IPS-15b (cell line): ENCODE measurements at regions not wholly inside any gene's neighbourhood (a gene's known extent, or its start where the extent isn't known, plus 50 kb on each side); places are given as distances from the start of the nearest gene placed in this dataset.

Experiments
- H3K27me3 ChIP-seq: one replicate; pipeline ENCODE4 v1.6.1; 2013; ENCODE audit warnings: low read length; ENCODE audit not compliant: control insufficient read depth, insufficient read depth
- H3K36me3 ChIP-seq: one replicate; pipeline ENCODE4 v1.6.1; 2013; ENCODE audit warnings: low read length; ENCODE audit not compliant: control insufficient read depth, insufficient read depth
- H3K4me1 ChIP-seq: one replicate; pipeline ENCODE4 v1.6.1; 2013; ENCODE audit warnings: mild to moderate bottlenecking, low read length; ENCODE audit not compliant: control insufficient read depth, insufficient read depth
- H3K4me3 ChIP-seq: one replicate; pipeline ENCODE4 v1.5.1; 2013; ENCODE audit warnings: low read depth, low read length
- H3K9ac ChIP-seq: one replicate; pipeline ENCODE4 v1.6.1; 2013; ENCODE audit warnings: low read depth, mild to moderate bottlenecking, low read length
- H3K9me3 ChIP-seq: one replicate; pipeline ENCODE4 v1.6.1; 2013; ENCODE audit warnings: mild to moderate bottlenecking, low read length; ENCODE audit not compliant: control insufficient read depth, insufficient read depth

GRCh38 chr6:67352717-67353116, 1282.4 kb upstream of the ADGRB3 start:
- H3K4me1 ChIP-seq = no peaks in the 10 kb centered on the region
- H3K9me3 ChIP-seq = peaks cover 4% of the 10 kb centered on the region
- H3K4me3 ChIP-seq = no peak overlapping the region
- no peaks in the 10 kb centered on the region for H3K36me3 ChIP-seq
- H3K9ac ChIP-seq = no peak overlapping the region
- H3K27me3 ChIP-seq = no peaks in the 10 kb centered on the region

DNA sequence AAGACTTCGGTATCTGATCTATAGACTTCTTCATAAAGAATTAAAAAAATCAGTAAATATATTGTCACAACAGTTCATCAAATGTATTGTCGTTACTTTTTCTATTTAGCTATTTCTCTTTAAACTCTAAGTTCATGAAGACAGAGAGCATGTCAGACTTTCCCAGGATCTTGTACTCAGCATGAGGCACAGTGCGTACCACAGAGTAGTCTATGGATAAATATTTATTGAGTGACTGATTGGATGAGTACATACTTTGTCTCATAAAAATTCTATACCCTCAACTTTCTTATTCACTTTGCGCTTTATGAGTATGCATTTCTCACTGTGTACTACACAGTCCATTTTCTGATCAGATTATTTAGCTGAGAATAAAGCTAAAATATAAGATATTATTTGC, 1284.4 kb upstream of the ADGRB3 start:
- H3K27me3 ChIP-seq = no peaks in the 10 kb centered on the region

GRCh38 chr6:67345946-67346345, 1289.1 kb upstream of the ADGRB3 start:
- Histone ChIP-seq H3K9me3 (peaks cover 6% of the 10 kb centered on the region), H3K4me1 (no peaks in the 10 kb centered on the region), H3K9ac (no peak overlapping the region), H3K36me3 (no peaks in the 10 kb centered on the region), H3K4me3 (no peak overlapping the region), H3K27me3 (no peaks in the 10 kb centered on the region)

More for the DNA sequence above, 1284.4 kb upstream of the ADGRB3 start:
- Histone ChIP-seq H3K36me3 (no peaks in the 10 kb centered on the region), H3K4me3 (no peak overlapping the region), H3K4me1 (no peaks in the 10 kb centered on the region), H3K9me3 (peaks cover 6% of the 10 kb centered on the region), H3K9ac (no peak overlapping the region)

DNA sequence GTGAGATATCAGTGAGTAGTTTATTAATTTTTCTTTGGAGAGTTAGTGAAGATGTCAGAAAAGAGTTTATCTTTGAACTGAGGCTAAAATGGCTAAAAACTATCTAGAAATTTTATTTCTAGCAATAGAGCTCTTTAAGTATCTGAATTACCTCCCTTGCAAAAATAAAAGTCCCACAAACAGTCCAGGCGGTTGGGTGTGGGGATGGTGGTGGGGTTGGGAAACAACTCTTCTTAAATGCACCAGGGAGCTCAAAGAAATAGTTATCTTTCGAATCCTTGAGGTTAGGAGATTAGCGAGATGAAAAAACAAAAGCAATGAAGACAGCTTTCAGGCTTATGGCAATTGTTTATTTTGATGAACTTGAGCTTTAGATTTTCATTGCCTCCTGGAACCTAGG, 1299.1 kb upstream of the ADGRB3 start:
- no peaks in the 10 kb centered on the region for H3K9me3 ChIP-seq
- H3K4me3 ChIP-seq = no peak overlapping the region
- no peaks in the 10 kb centered on the region for H3K27me3 ChIP-seq
- H3K9ac ChIP-seq = no peak overlapping the region
- H3K36me3 ChIP-seq = no peaks in the 10 kb centered on the region
- H3K4me1 ChIP-seq = no peaks in the 10 kb centered on the region

DNA sequence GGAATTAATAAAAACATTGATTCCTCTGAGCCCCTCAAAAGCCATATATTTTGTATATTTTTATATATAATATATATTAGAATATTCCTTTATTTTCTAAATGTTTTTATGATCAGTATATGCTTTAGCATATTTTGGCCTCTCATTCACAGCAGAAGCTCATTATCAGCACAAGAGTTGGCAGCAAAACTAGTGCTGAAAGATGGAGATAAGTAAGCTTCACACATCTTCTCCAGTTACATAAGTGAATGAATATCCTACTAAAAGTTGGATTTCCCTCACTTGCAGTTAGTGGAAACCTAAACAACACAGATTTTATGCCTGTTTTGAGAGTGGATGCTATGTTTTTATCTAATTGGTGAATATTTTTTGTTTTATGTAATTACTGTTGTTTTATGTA, 1303.8 kb upstream of the ADGRB3 start:
- H3K4me3 ChIP-seq = no peak overlapping the region
- no peaks in the 10 kb centered on the region for H3K4me1 ChIP-seq
- no peaks in the 10 kb centered on the region for H3K9me3 ChIP-seq
- H3K36me3 ChIP-seq = no peaks in the 10 kb centered on the region
- H3K9ac ChIP-seq = no peak overlapping the region
- no peaks in the 10 kb centered on the region for H3K27me3 ChIP-seq

DNA sequence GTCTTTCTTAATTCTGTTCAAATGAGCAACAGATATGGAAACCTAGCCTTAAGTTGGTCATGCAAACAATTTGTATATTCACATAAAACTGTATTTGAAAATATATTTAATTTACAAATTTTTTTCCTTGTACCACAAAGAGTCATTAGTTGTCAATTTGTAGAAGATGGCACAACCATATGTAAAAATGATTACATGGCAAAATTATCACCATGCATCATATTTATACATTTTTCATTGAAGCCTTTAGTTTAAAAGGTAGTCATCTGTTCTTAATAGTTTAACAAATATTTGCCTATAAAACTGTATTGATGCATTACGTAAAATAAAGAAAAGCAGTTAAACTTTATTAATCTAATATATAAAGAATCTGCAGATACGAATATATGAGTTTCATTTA, 1306.8 kb upstream of the ADGRB3 start:
- Histone ChIP-seq H3K4me3 (no peak overlapping the region), H3K9ac (no peak overlapping the region), H3K27me3 (no peaks in the 10 kb centered on the region), H3K9me3 (no peaks in the 10 kb centered on the region), H3K36me3 (no peaks in the 10 kb centered on the region), H3K4me1 (no peaks in the 10 kb centered on the region)

- Histone ChIP-seq H3K4me3 (no peak overlapping the region), H3K9me3 (no peaks in the 10 kb centered on the region), H3K36me3 (no peaks in the 10 kb centered on the region), H3K4me1 (no peaks in the 10 kb centered on the region), H3K9ac (no peak overlapping the region), H3K27me3 (no peaks in the 10 kb centered on the region)
Observed at GRCh38 chr6:67300430-67301040, 1334.5 kb upstream of the ADGRB3 start.

- Histone ChIP-seq H3K36me3 (no peaks in the 10 kb centered on the region), H3K4me1 (no peaks in the 10 kb centered on the region), H3K4me3 (no peak overlapping the region), H3K9me3 (no peaks in the 10 kb centered on the region), H3K9ac (no peak overlapping the region), H3K27me3 (no peaks in the 10 kb centered on the region)
Observed at GRCh38 chr6:67292169-67292568, 1342.9 kb upstream of the ADGRB3 start.

- Histone ChIP-seq H3K4me1 (no peaks in the 10 kb centered on the region), H3K9ac (no peak overlapping the region)
Observed at GRCh38 chr6:67287566-67287965, 1347.5 kb upstream of the ADGRB3 start.

DNA sequence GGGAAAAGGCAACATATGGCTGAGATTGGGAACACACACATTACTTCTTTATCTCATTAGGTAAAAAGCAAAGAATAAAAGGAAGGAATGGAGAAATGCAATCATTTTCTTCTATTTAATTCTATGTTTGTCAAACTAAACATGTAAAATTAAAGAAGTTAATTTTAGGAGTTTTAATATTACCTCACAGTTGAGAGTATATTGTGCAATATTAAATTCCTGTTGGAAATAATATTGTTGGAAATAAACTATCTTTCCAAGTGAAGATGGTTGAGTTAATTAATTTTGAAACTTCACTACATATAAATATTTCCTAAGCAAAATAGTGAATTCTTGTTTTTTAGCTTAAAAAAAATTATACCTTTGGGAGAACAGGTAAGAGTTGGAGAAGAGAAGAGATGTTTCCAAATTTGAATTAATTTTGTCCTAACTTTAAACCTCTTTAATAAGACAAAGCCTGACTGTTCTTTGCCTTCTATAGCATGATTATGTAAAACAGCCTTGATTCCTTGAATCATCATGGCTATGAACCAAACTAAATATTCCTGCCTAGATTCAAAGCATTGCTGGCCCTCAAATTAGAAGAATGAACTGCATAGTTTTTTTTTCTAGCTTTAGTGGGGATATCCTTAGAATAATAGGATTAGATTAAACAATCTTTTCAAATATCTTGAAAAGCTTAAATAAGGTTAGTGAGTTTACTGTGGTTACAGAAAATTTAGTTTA, 1349.1 kb upstream of the ADGRB3 start:
- Histone ChIP-seq H3K9me3 (no peaks in the 10 kb centered on the region), H3K36me3 (no peaks in the 10 kb centered on the region)

More at GRCh38 chr6:67287566-67287965, 1347.5 kb upstream of the ADGRB3 start:
- Histone ChIP-seq H3K36me3 (no peaks in the 10 kb centered on the region), H3K4me3 (no peak overlapping the region), H3K9me3 (no peaks in the 10 kb centered on the region), H3K27me3 (no peaks in the 10 kb centered on the region)

DNA sequence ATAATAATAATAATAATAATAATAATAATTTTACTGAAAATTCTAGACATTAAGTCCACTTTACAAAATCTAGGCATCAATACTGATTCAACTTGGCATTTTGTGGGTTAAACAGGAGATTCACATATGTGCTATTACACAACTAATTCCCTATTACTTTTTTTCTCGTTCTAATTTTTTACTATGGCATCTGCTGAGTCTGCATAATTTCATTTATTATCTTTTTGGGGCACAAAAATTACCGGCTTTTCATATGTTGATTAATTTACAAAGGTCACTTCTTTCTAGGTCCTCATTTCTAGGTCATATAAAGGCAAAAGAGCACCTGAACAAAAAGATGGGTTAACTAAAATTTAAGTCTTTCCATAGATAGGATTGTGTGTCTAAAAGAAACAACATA, 1357.8 kb upstream of the ADGRB3 start:
- H3K4me3 ChIP-seq = no peak overlapping the region
- H3K4me1 ChIP-seq = no peaks in the 10 kb centered on the region
- no peaks in the 10 kb centered on the region for H3K27me3 ChIP-seq
- no peaks in the 10 kb centered on the region for H3K9me3 ChIP-seq
- no peak overlapping the region for H3K9ac ChIP-seq
- H3K36me3 ChIP-seq = no peaks in the 10 kb centered on the region

More for the DNA sequence above, 1349.1 kb upstream of the ADGRB3 start:
- no peak overlapping the region for H3K4me3 ChIP-seq
- H3K9ac ChIP-seq = no peak overlapping the region
- H3K4me1 ChIP-seq = no peaks in the 10 kb centered on the region
- no peaks in the 10 kb centered on the region for H3K27me3 ChIP-seq
